ENCODE measurements at regions not wholly inside any gene's neighbourhood (a gene's known extent, or its start where the extent isn't known, plus 50 kb on each side); places are given as distances from the start of the nearest gene placed in this dataset.

DNA sequence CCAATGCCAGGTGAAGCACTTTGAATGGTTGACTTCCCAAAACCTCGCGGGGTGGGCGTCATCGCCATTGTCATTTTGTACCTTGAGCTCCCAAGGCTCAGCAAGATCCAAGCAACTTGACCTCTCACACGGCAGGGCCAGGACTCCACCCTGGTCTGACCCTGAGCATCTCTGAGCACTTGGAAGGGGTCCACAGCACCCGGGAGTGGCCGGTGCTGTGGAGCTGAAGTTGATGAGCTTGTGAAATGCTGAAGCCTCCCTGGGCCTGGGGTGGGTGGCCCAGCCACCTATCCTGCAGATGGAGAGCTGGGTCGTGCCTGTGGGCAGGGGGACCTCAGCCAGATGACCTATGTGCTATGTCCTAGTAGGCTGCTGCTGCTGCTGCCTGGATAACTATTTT is 283.3 kb upstream of the FOXF1 start:
- H4K20me1 ChIP-seq (ENCODE audit: control insufficient read depth, extremely low read depth, insufficient read depth, low read length), result no peaks in the 10 kb centered on the region
- H3K9me3 ChIP-seq (ENCODE audit: control insufficient read depth, low read depth, low read length), result no peaks in the 10 kb centered on the region
- FAIRE-seq (no peak), DNase-seq (ENCODE audit: low read depth, low spot score) (no peak)
- no peak overlapping the region for H3K9ac ChIP-seq (ENCODE audit: control insufficient read depth, extremely low read depth, insufficient read depth, low read length)
- no peaks in the 10 kb centered on the region for H3K79me2 ChIP-seq (ENCODE audit: control insufficient read depth, insufficient read depth, low read length)
- no peak overlapping the region for H3K27ac ChIP-seq (ENCODE audit: control insufficient read depth, insufficient read depth, low read length)
- dilution Hi-C loops (cut with MboI; ENCODE audit: extremely low pct_ligation_motif_present, low sequenced_read_pairs), result no loop called here
- no peak overlapping the region for H3K4me2 ChIP-seq (ENCODE audit: control insufficient read depth, extremely low read depth, insufficient read depth, low read depth, low read length)
- no peak overlapping the region for H2AFZ ChIP-seq (ENCODE audit: control insufficient read depth, low read length)
- H3K27me3 ChIP-seq (ENCODE audit: control insufficient read depth, extremely low read depth, insufficient read depth, low read length), result no peaks in the 10 kb centered on the region
- H3K9me1 ChIP-seq (ENCODE audit: control insufficient read depth, extremely low read depth, insufficient read depth, low read length), result no peaks in the 10 kb centered on the region
- no peak overlapping the region for H3K4me3 ChIP-seq (ENCODE audit: control insufficient read depth in 2 of 3, extremely low read depth in 1 of 3, insufficient read depth in 2 of 3, low read depth in 1 of 3, low read length in 3 of 3)
- no peaks in the 10 kb centered on the region for H3K4me1 ChIP-seq (ENCODE audit: control insufficient read depth, extremely low read depth, insufficient read depth, low read length)
- H3K36me3 ChIP-seq (ENCODE audit: control insufficient read depth in 2 of 2, extremely low read depth in 1 of 2, insufficient read depth in 2 of 2, low read length in 2 of 2), result no peaks in the 10 kb centered on the region
- TF ChIP-seq, protein P1, sequence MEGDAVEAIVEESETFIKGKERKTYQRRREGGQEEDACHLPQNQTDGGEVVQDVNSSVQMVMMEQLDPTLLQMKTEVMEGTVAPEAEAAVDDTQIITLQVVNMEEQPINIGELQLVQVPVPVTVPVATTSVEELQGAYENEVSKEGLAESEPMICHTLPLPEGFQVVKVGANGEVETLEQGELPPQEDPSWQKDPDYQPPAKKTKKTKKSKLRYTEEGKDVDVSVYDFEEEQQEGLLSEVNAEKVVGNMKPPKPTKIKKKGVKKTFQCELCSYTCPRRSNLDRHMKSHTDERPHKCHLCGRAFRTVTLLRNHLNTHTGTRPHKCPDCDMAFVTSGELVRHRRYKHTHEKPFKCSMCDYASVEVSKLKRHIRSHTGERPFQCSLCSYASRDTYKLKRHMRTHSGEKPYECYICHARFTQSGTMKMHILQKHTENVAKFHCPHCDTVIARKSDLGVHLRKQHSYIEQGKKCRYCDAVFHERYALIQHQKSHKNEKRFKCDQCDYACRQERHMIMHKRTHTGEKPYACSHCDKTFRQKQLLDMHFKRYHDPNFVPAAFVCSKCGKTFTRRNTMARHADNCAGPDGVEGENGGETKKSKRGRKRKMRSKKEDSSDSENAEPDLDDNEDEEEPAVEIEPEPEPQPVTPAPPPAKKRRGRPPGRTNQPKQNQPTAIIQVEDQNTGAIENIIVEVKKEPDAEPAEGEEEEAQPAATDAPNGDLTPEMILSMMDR (optimal IDR thresholded peaks at IDR 0.05 in 1 of 3, IDR thresholded peaks at IDR 0.05 in 1 of 3, conservative IDR thresholded peaks at IDR 0.05 in 1 of 3; ENCODE audit: extremely low read depth in 1 of 3, insufficient read depth in 2 of 3, low read length in 3 of 3), result no peak

DNA sequence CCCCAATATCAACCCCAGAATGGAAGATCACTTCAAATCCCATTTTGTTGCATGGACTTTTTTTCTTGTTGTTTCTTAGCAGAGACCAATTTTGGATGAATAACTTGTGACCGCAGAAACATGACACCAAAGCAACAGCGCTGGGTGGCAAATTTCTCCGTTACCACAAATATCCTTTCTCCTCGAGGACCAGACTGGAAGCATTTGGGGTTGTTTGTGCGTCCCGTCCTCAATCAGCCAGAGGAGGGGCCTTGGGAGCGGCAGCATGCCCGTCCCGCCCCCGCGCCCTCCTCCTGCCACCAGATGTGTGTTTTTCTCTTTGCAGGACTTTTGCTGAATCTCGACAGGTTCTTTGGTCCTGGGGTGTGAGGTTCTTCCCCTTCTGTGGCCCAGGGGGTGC is 282.5 kb upstream of the FOXF1 start:
- no peak overlapping the region for H3K27ac ChIP-seq (ENCODE audit: control insufficient read depth, insufficient read depth, low read length)
- H3K4me2 ChIP-seq (ENCODE audit: control insufficient read depth, extremely low read depth, insufficient read depth, low read depth, low read length), result no peak overlapping the region
- no peaks in the 10 kb centered on the region for H3K9me3 ChIP-seq (ENCODE audit: control insufficient read depth, low read depth, low read length)
- no peak for TF ChIP-seq EZH2 (IDR thresholded peaks at IDR 0.05; ENCODE audit: low read length)
- TF ChIP-seq, protein P1 (optimal IDR thresholded peaks at IDR 0.05 in 1 of 3, IDR thresholded peaks at IDR 0.05 in 1 of 3, conservative IDR thresholded peaks at IDR 0.05 in 1 of 3; ENCODE audit: extremely low read depth in 1 of 3, insufficient read depth in 2 of 3, low read length in 3 of 3), result no peak
- no peaks in the 10 kb centered on the region for H3K79me2 ChIP-seq (ENCODE audit: control insufficient read depth, insufficient read depth, low read length)
- dilution Hi-C loops (cut with MboI; ENCODE audit: extremely low pct_ligation_motif_present, low sequenced_read_pairs), result no loop called here
- H3K4me3 ChIP-seq (ENCODE audit: control insufficient read depth in 2 of 3, extremely low read depth in 1 of 3, insufficient read depth in 2 of 3, low read depth in 1 of 3, low read length in 3 of 3), result no peak overlapping the region
- DNase-seq (ENCODE audit: low read depth, low spot score), result no peak
- FAIRE-seq, result no peak
- H3K9me1 ChIP-seq (ENCODE audit: control insufficient read depth, extremely low read depth, insufficient read depth, low read length), result no peaks in the 10 kb centered on the region
- H3K4me1 ChIP-seq (ENCODE audit: control insufficient read depth, extremely low read depth, insufficient read depth, low read length), result no peaks in the 10 kb centered on the region
- H3K36me3 ChIP-seq (ENCODE audit: control insufficient read depth in 2 of 2, extremely low read depth in 1 of 2, insufficient read depth in 2 of 2, low read length in 2 of 2), result no peaks in the 10 kb centered on the region
- no peaks in the 10 kb centered on the region for H3K27me3 ChIP-seq (ENCODE audit: control insufficient read depth, extremely low read depth, insufficient read depth, low read length)
- H3K9ac ChIP-seq (ENCODE audit: control insufficient read depth, extremely low read depth, insufficient read depth, low read length), result no peak overlapping the region
- H4K20me1 ChIP-seq (ENCODE audit: control insufficient read depth, extremely low read depth, insufficient read depth, low read length), result no peaks in the 10 kb centered on the region
- H2AFZ ChIP-seq (ENCODE audit: control insufficient read depth, low read length), result no peak overlapping the region

All from keratinocyte (primary cell).